ENCODE measurements at regions not wholly inside any gene's neighbourhood (a gene's known extent, or its start where the extent isn't known, plus 50 kb on each side); places are given as distances from the start of the nearest gene placed in this dataset.

- Mint-ChIP-seq H3K27ac (no peak overlapping the region), H3K36me3 (ENCODE audit: low read depth) (no peaks in the 10 kb centered on the region)
Measured at GRCh38 chr16:6317934-6318333, 1014.7 kb upstream of the RBFOX1 start.

GRCh38 chr16:6309271-6309670 lies 1023.4 kb upstream of the RBFOX1 start:
- DNase-seq (ENCODE audit: low spot score), result no peak
- Mint-ChIP-seq H3K4me1 (ENCODE audit: low read depth) (no peaks in the 10 kb centered on the region), H3K27ac (no peak overlapping the region), H3K9me3 (peaks cover 34% of the 10 kb centered on the region), H3K4me3 (no peak overlapping the region), H3K36me3 (ENCODE audit: low read depth) (no peaks in the 10 kb centered on the region), H3K27me3 (ENCODE audit: low read depth) (no peaks in the 10 kb centered on the region)

More at GRCh38 chr16:6317934-6318333, 1014.7 kb upstream of the RBFOX1 start:
- DNase-seq (ENCODE audit: low spot score), result no peak
- Mint-ChIP-seq H3K4me3 (no peak overlapping the region), H3K27me3 (ENCODE audit: low read depth) (no peaks in the 10 kb centered on the region), H3K4me1 (ENCODE audit: low read depth) (no peaks in the 10 kb centered on the region), H3K9me3 (peaks cover 30% of the 10 kb centered on the region)

- no peaks in the 10 kb centered on the region for H3K4me1 Mint-ChIP-seq (ENCODE audit: low read depth)
- no peak overlapping the region for H3K4me3 Mint-ChIP-seq
- H3K27ac Mint-ChIP-seq, result no peak overlapping the region
- no peak for DNase-seq (ENCODE audit: low spot score)
- H3K36me3 Mint-ChIP-seq (ENCODE audit: low read depth), result no peaks in the 10 kb centered on the region
- H3K9me3 Mint-ChIP-seq, result peaks cover 35% of the 10 kb centered on the region
- no peaks in the 10 kb centered on the region for H3K27me3 Mint-ChIP-seq (ENCODE audit: low read depth)
Measured at GRCh38 chr16:6308176-6308575, 1024.5 kb upstream of the RBFOX1 start.

- no peak overlapping the region for H3K4me3 Mint-ChIP-seq
- no peak for DNase-seq (ENCODE audit: low spot score)
- no peaks in the 10 kb centered on the region for H3K36me3 Mint-ChIP-seq (ENCODE audit: low read depth)
- peaks cover 53% of the 10 kb centered on the region for H3K9me3 Mint-ChIP-seq
- no peaks in the 10 kb centered on the region for H3K27me3 Mint-ChIP-seq (ENCODE audit: low read depth)
- H3K27ac Mint-ChIP-seq, result no peak overlapping the region
- no peaks in the 10 kb centered on the region for H3K4me1 Mint-ChIP-seq (ENCODE audit: low read depth)
Measured at GRCh38 chr16:6300523-6300922, 1032.1 kb upstream of the RBFOX1 start.

GRCh38 chr16:6297666-6298410 lies 1034.8 kb upstream of the RBFOX1 start:
- no peak for DNase-seq (ENCODE audit: low spot score)
- no peaks in the 10 kb centered on the region for H3K27me3 Mint-ChIP-seq (ENCODE audit: low read depth)
- H3K4me3 Mint-ChIP-seq, result no peak overlapping the region
- no peaks in the 10 kb centered on the region for H3K36me3 Mint-ChIP-seq (ENCODE audit: low read depth)
- no peaks in the 10 kb centered on the region for H3K4me1 Mint-ChIP-seq (ENCODE audit: low read depth)
- no peak overlapping the region for H3K27ac Mint-ChIP-seq
- H3K9me3 Mint-ChIP-seq, result peaks cover 57% of the 10 kb centered on the region

- Mint-ChIP-seq H3K9me3 (peaks cover 61% of the 10 kb centered on the region), H3K36me3 (ENCODE audit: low read depth) (no peaks in the 10 kb centered on the region), H3K27ac (no peak overlapping the region), H3K27me3 (ENCODE audit: low read depth) (no peaks in the 10 kb centered on the region), H3K4me3 (no peak overlapping the region), H3K4me1 (ENCODE audit: low read depth) (no peaks in the 10 kb centered on the region)
- no peak for DNase-seq (ENCODE audit: low spot score)
Measured at GRCh38 chr16:6286176-6286575, 1046.5 kb upstream of the RBFOX1 start.

- no peaks in the 10 kb centered on the region for H3K27me3 Mint-ChIP-seq (ENCODE audit: low read depth)
- no peak overlapping the region for H3K4me3 Mint-ChIP-seq
- H3K9me3 Mint-ChIP-seq, result peaks cover 63% of the 10 kb centered on the region
- H3K27ac Mint-ChIP-seq, result no peak overlapping the region
- no peaks in the 10 kb centered on the region for H3K36me3 Mint-ChIP-seq (ENCODE audit: low read depth)
- DNase-seq (ENCODE audit: low spot score), result no peak
- H3K4me1 Mint-ChIP-seq (ENCODE audit: low read depth), result no peaks in the 10 kb centered on the region
Measured at GRCh38 chr16:6284731-6285130, 1047.9 kb upstream of the RBFOX1 start.

- Mint-ChIP-seq H3K27ac (no peak overlapping the region), H3K36me3 (ENCODE audit: low read depth) (no peaks in the 10 kb centered on the region), H3K4me3 (no peak overlapping the region), H3K4me1 (ENCODE audit: low read depth) (no peaks in the 10 kb centered on the region), H3K27me3 (ENCODE audit: low read depth) (no peaks in the 10 kb centered on the region), H3K9me3 (peaks cover 60% of the 10 kb centered on the region)
- no peak for DNase-seq (ENCODE audit: low spot score)
Measured at GRCh38 chr16:6281994-6282393, 1050.7 kb upstream of the RBFOX1 start.

GRCh38 chr16:6281274-6281673 lies 1051.4 kb upstream of the RBFOX1 start:
- Mint-ChIP-seq H3K36me3 (ENCODE audit: low read depth) (no peaks in the 10 kb centered on the region), H3K4me3 (no peak overlapping the region)
- no peak for DNase-seq (ENCODE audit: low spot score)

GRCh38 chr16:6280055-6280454 lies 1052.6 kb upstream of the RBFOX1 start:
- Mint-ChIP-seq H3K4me3 (no peak overlapping the region), H3K4me1 (ENCODE audit: low read depth) (no peaks in the 10 kb centered on the region), H3K36me3 (ENCODE audit: low read depth) (no peaks in the 10 kb centered on the region), H3K27ac (no peak overlapping the region), H3K9me3 (peaks cover 55% of the 10 kb centered on the region), H3K27me3 (ENCODE audit: low read depth) (no peaks in the 10 kb centered on the region)
- no peak for DNase-seq (ENCODE audit: low spot score)

More at GRCh38 chr16:6281274-6281673, 1051.4 kb upstream of the RBFOX1 start:
- H3K4me1 Mint-ChIP-seq (ENCODE audit: low read depth), result no peaks in the 10 kb centered on the region
- no peak overlapping the region for H3K27ac Mint-ChIP-seq
- H3K27me3 Mint-ChIP-seq (ENCODE audit: low read depth), result no peaks in the 10 kb centered on the region
- peaks cover 57% of the 10 kb centered on the region for H3K9me3 Mint-ChIP-seq

- Mint-ChIP-seq H3K9me3 (peaks cover 60% of the 10 kb centered on the region), H3K4me1 (ENCODE audit: low read depth) (no peaks in the 10 kb centered on the region)
Measured at GRCh38 chr16:6279286-6279685, 1053.4 kb upstream of the RBFOX1 start.

GRCh38 chr16:6274351-6274750 lies 1058.3 kb upstream of the RBFOX1 start:
- Mint-ChIP-seq H3K4me3 (no peak overlapping the region), H3K4me1 (ENCODE audit: low read depth) (no peaks in the 10 kb centered on the region), H3K36me3 (ENCODE audit: low read depth) (no peaks in the 10 kb centered on the region), H3K27ac (no peak overlapping the region), H3K9me3 (peaks cover 34% of the 10 kb centered on the region), H3K27me3 (ENCODE audit: low read depth) (no peaks in the 10 kb centered on the region)
- DNase-seq (ENCODE audit: low spot score), result no peak

More at GRCh38 chr16:6279286-6279685, 1053.4 kb upstream of the RBFOX1 start:
- Mint-ChIP-seq H3K27me3 (ENCODE audit: low read depth) (no peaks in the 10 kb centered on the region), H3K36me3 (ENCODE audit: low read depth) (no peaks in the 10 kb centered on the region), H3K4me3 (no peak overlapping the region), H3K27ac (no peak overlapping the region)
- no peak for DNase-seq (ENCODE audit: low spot score)

GRCh38 chr16:6267682-6268081 lies 1065.0 kb upstream of the RBFOX1 start:
- Mint-ChIP-seq H3K4me1 (ENCODE audit: low read depth) (no peaks in the 10 kb centered on the region), H3K27me3 (ENCODE audit: low read depth) (no peaks in the 10 kb centered on the region), H3K4me3 (no peak overlapping the region), H3K27ac (no peak overlapping the region), H3K9me3 (peaks cover 45% of the 10 kb centered on the region), H3K36me3 (ENCODE audit: low read depth) (no peaks in the 10 kb centered on the region)
- DNase-seq (ENCODE audit: low spot score), result no peak

- no peaks in the 10 kb centered on the region for H3K4me1 Mint-ChIP-seq (ENCODE audit: low read depth)
- H3K4me3 Mint-ChIP-seq, result no peak overlapping the region
- no peak for DNase-seq (ENCODE audit: low spot score)
- no peaks in the 10 kb centered on the region for H3K27me3 Mint-ChIP-seq (ENCODE audit: low read depth)
- no peak overlapping the region for H3K27ac Mint-ChIP-seq
- H3K36me3 Mint-ChIP-seq (ENCODE audit: low read depth), result no peaks in the 10 kb centered on the region
- H3K9me3 Mint-ChIP-seq, result peaks cover 49% of the 10 kb centered on the region
Measured at GRCh38 chr16:6266703-6267102, 1065.9 kb upstream of the RBFOX1 start.

GRCh38 chr16:6265968-6266367 lies 1066.7 kb upstream of the RBFOX1 start:
- Mint-ChIP-seq H3K9me3 (peaks cover 49% of the 10 kb centered on the region), H3K4me1 (ENCODE audit: low read depth) (no peaks in the 10 kb centered on the region), H3K36me3 (ENCODE audit: low read depth) (no peaks in the 10 kb centered on the region), H3K4me3 (no peak overlapping the region), H3K27me3 (ENCODE audit: low read depth) (no peaks in the 10 kb centered on the region), H3K27ac (no peak overlapping the region)
- DNase-seq (ENCODE audit: low spot score), result no peak

All from T-helper 2 cell treated with Interferon-gamma antibody and Interleukin-4, amounts not matched to agents 5 μg/mL and 100 μg/mL, for 36 hours (primary cell).